ENCODE measurements at regions not wholly inside any gene's neighbourhood (a gene's known extent, or its start where the extent isn't known, plus 50 kb on each side); places are given as distances from the start of the nearest gene placed in this dataset.

DNA sequence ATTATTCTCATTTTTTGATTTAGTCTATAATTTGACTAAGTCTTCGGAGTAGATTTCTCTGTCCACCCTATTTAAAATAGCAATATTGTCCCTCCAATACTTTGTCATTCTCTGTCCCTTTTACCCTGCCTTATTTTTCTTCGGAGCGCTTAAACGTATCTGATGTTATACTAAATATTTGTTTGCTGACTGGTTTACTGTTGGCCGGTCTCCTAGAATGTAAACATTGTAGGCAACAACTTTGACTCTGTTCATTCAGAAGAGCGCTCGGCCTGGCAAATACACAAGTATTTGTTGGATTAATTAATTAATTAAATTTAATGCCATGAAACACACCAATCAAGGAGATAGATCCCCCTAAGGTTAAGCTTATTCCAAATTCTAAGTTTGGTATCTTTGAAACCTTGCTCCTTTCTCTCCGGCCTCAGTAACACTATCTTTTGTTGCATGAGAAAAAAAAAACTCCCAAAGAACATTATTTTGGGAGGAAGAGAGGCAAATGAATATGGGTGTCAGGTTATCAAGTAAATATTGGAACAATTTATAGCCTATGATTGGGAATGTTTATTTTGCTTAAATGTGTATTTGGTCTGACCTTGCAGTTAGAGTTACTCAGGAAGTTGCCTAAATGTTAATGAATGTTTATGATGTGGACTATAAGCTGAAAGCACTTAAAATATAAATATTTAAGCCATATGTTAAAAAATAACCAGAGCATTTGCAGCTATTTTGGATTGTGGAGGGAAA is 231.1 kb downstream of the SOX4 start:
- no peak for DNase-seq (ENCODE audit: low read depth)
- TF ChIP-seq, protein P1, sequence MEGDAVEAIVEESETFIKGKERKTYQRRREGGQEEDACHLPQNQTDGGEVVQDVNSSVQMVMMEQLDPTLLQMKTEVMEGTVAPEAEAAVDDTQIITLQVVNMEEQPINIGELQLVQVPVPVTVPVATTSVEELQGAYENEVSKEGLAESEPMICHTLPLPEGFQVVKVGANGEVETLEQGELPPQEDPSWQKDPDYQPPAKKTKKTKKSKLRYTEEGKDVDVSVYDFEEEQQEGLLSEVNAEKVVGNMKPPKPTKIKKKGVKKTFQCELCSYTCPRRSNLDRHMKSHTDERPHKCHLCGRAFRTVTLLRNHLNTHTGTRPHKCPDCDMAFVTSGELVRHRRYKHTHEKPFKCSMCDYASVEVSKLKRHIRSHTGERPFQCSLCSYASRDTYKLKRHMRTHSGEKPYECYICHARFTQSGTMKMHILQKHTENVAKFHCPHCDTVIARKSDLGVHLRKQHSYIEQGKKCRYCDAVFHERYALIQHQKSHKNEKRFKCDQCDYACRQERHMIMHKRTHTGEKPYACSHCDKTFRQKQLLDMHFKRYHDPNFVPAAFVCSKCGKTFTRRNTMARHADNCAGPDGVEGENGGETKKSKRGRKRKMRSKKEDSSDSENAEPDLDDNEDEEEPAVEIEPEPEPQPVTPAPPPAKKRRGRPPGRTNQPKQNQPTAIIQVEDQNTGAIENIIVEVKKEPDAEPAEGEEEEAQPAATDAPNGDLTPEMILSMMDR (conservative IDR thresholded peaks at IDR 0.05; ENCODE audit: low read depth, low read length) = no peak
- H3K4me3 ChIP-seq (ENCODE audit: low read depth, low read length) = no peak overlapping the region

DNA sequence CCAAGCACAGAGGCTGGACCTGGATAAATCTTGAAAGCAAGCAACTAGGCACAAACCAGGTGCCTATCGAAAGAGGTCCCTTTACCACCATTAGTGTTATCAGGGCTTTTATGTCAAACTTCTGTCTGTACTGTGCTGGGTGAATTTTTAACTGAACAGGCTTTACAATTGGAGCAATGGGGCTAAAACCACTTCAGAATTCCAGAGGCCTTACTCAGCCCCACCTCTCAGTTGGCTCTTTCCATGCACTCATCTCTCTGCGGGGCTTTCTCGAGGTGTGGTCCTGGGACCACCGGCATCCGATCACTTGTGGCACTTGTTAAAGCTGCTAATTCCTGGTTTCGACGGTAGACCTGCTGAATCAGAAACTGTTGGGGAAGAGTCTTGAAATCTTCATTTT is 232.5 kb downstream of the SOX4 start:
- TF ChIP-seq, protein P1 (conservative IDR thresholded peaks at IDR 0.05; ENCODE audit: low read depth, low read length) = no peak
- peak; percentile 58 for DNase-seq (ENCODE audit: low read depth)
- no peak overlapping the region for H3K4me3 ChIP-seq (ENCODE audit: low read depth, low read length)

DNA sequence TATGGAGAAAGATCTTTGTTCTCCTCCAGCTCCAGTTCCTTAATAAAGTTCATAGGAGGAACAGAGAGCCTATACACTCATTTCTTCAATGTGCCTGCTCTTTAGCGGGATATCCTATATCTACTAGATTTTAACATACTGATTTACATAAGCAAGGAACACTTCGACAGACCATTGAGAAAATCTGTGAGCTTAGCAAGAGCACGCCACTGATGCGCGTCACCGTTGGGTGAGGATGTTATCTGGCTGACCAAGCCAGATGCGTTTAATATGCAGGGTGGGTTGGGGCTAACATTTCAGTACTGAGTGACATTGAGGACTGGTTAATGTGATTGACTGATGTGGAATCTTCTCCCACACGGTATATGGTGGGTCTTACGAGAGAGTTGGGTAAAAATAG is 233.4 kb downstream of the SOX4 start:
- no peak for DNase-seq (ENCODE audit: low read depth)
- TF ChIP-seq, protein P1 (conservative IDR thresholded peaks at IDR 0.05; ENCODE audit: low read depth, low read length) = no peak
- no peak overlapping the region for H3K4me3 ChIP-seq (ENCODE audit: low read depth, low read length)

DNA sequence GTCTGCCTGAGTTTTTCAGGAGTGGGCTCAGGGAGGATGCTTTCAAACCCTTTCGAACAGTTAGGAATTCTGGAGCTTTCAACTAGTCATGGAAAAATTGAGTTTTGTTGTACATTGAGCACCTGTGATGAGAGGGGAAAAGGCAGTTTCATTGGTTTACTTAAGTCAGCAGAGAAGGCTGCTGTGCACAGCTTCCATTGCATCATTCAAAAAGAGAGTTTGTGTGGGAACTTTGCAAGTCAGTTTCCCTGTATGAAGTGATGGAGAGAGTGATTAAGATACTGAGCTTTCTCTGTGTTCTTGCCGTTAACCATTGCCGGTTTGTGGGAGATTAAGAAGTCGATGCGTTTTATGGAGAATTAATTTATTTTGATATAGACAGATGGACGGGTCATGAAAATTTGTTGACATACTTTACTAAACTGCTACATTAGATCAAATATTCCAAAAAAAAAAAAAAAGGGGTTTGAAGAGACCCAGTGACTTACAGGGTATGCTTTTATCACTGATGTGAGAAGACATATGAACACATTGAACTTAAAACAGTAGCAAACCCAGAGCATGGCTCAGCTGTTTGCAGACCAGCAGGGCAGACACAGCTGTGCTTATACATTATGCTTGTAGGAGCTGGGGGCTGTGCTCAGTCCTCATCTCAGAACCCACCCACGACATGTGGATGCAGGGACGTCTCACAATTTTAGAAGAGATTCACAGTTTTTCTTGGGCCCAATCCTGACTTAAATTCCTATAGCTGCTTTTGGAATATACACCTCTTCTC is 234.1 kb downstream of the SOX4 start:
- no peak for DNase-seq (ENCODE audit: low read depth)
- no peak overlapping the region for H3K4me3 ChIP-seq (ENCODE audit: low read depth, low read length)
- TF ChIP-seq, protein P1 (conservative IDR thresholded peaks at IDR 0.05; ENCODE audit: low read depth, low read length) = no peak

DNA sequence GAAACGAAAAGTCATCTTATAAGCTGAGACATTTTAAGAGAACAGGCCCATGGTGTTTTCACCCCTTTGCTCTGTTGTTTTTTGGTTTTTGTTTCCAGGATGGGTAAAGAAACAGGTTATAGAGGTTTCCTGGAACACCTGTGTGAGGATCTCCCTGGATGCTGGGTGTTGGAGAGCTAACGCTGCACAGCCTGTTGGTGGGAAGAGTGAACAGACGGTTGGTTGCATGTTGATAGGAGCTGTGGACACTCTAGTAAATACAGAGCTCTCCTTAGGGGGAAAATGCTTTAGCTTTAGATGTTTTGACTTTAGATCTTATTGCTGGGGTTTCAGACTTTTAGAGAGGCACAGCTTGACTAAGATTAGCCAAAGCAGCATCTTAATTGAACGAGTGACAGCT is 235.2 kb downstream of the SOX4 start:
- TF ChIP-seq, protein P1 (conservative IDR thresholded peaks at IDR 0.05; ENCODE audit: low read depth, low read length) = no peak
- DNase-seq (ENCODE audit: low read depth) = no peak
- H3K4me3 ChIP-seq (ENCODE audit: low read depth, low read length) = no peak overlapping the region

DNA sequence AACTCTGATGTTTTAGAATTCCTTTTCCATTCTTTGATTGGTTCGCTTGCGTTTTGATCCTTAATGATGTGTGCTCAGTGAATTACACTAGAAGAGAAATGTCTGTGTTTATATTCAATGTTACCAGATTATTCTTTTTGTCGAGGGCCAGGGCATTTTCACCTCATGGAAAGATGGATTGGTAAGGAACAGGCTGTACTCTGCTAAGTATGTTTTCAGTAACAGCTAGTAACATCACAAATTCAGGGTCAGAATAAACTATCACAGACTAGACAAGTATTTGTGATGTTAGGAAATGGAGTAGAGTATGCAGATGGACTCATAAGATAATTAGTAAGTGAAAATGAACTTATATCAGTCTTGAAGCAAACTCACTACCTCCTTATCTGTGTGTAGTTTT is 235.6 kb downstream of the SOX4 start:
- no peak overlapping the region for H3K4me3 ChIP-seq (ENCODE audit: low read depth, low read length)
- TF ChIP-seq, protein P1 (conservative IDR thresholded peaks at IDR 0.05; ENCODE audit: low read depth, low read length) = no peak
- DNase-seq (ENCODE audit: low read depth) = no peak
